ENCODE measurements at regions not wholly inside any gene's neighbourhood (a gene's known extent, or its start where the extent isn't known, plus 50 kb on each side); places are given as distances from the start of the nearest gene placed in this dataset.
"Not testable (repeated sequence)": the region's sequence is repeated elsewhere in the genome, so short reads cannot be mapped to it uniquely, and the experiment has no call there.

DNA sequence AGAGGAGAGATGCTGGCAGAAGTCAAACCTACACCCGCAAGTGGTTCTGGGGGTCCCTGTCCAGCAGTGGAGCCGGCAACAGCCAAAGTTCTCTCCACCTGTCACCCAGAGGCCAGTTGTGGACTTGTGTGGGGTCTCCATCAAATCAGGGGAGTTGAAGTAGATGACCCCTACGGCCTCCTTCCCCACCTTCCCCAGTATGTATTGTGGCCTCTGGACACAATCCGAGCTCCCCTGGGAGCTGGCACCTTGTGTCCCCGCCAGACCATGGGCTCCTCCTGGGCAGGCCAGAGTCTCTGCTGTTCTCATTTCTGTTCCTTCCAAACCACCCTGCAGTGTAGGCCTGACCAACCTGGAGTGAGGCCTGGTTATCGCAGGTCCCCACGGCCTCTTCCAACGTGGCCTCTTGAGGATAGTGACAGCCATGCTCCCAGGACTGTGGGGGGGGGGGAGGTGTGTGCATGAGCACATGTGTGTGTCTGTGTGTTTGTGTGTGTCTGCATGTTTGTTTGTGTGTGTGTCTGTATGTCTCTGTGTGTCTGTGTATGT is 246.4 kb downstream of the MATN1 start:
- no peak for DNase-seq

- no peak for DNase-seq
These were observed 246.9 kb downstream of the MATN1 start for GRCh38 chr1:30476476-30476875.

GRCh38 chr1:30475966-30476365 is 247.4 kb downstream of the MATN1 start:
- DNase-seq, result peak; percentile 35

DNA sequence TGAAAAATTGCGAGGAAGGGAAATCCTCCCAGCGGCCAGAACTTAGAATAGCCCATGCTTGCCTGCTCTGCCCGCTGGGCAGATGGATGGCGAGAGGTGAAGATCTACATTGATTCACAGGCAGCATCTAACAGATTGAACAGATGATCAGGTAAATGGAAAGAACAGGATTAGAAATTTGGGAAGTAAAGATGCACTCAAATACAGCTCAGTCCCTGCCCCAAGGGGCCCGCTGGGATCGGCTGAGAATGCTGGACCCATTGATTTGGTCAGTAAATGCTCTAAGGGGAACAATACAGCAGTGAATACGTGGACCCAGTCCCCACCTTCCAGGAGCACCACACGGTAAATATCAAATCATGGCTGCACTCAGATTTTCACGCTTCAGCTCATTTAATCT is 248.2 kb downstream of the MATN1 start:
- DNase-seq, result peak; percentile 17

DNA sequence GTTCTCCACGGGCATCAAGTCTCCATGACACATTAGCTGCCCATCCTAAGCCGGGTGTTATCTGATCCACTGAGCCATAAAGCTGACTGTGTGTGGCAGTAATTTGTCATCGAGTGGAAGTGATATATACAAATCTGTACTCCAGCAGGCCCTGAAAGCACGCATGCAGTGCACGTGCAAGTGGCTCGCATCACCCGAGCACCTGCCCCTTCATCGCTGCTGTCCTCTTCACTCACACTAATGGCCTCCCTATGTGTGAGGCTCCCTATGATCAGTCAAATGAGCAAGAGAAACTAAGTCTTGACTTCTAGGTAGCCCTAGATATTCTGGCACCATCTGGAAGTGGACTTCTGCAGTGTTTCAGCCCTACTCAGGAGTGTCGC is 248.6 kb downstream of the MATN1 start:
- peak; percentile 17 for DNase-seq

DNA sequence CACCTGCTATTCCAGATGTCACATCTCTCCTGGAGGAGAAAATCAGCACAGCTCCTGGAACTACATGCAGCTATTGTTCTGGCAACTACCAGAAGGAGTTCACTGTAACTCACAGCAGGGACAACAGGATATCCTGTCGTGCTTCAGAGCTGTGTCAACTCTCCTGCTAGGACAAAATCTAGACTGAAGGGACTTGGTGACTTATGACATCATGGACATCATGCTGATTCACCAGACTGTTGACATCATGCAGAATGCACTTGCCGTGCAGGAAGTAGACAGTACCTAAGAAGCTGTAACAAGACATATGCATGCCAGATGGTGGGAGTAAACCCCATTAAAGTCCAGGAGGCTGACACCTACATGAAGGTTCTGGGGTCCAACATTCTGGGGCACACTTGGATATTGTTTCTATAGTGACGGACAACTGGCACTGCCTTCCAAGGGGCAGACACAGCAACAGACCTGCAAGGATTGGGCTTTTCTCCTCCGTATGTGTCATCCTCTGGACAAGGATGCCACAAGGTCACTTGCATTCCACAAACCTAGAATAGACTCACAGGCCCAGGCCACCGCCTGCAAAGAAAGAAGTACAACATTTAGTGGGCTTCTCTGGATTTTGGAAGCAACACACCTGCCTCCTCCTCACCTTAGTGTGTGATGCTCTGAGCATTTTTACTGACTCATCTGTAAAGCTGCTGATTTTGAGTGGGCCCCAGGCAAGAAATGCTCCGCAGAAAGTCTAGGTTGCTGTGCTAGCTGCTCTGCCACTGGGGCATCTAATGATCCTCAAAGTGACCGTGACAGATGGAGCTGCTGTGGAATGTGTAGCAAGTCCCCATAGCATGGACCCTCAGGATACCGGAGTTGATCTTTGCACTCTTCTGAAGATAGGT is 249.2 kb downstream of the MATN1 start:
- DNase-seq, result peak; percentile 26

- no peak for DNase-seq
These were observed 250.9 kb downstream of the MATN1 start for GRCh38 chr1:30472526-30472925.

DNA sequence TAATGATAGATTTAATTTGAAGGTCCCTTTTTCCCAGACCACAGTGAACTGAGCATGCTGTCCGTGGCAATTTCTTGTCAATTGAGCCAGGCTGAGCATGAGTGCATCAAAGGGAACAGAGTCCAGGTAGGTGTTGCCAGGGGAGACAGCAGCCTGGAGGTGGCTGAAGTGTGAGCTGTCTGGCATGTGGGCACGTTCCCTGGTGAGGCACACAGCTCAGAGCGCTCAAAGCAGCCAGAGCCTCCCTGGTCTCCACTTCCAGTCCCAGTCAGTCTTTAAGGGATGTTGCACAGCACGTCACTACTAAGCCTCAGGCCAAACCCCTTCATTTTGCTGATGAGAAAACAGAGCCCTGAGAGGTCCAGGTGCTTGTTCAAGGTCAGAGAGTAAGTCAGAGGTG is 251.4 kb downstream of the MATN1 start:
- DNase-seq, result no peak

GRCh38 chr1:30471307-30471706 is 252.1 kb downstream of the MATN1 start:
- no peak for DNase-seq

DNA sequence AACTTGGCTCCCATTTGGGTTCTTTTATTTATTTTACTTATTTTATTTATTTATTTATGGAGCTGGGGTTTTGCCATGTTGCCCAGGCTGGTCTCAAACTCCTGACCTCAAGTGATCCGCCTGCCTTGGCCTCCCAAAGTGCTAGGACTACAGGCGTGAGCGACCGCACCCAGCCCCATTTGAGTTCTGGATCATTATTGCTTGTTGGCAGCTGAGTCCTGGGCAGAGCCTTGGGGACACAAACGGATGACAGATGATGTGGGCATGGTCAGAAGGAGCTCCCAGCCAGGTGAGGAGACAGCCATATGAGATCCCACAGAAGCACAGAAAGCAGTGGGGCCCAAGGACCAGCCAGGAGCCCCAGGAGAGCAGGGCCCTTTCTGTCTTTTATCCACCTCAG is 254.0 kb downstream of the MATN1 start:
- DNase-seq, result no peak

DNA sequence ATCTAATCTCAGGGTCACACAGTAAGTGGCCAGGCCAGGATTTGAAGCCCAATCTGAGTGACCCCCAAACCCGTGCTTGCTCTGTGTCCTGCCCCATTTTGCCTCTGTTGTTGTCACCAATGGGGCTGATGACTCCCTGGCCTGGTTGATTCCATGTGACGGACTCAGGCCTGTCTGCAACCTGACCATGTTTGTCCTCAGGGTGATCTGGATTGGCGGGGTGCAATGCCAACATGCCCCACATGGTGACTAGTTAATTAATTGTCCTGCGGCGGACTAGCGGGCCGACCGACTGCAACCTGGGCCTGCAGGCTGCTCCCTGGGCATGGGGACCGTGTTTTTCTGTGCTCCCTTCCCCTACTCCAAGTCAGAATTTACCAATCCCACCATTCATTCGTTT is 256.3 kb downstream of the MATN1 start:
- DNase-seq, result no peak

DNA sequence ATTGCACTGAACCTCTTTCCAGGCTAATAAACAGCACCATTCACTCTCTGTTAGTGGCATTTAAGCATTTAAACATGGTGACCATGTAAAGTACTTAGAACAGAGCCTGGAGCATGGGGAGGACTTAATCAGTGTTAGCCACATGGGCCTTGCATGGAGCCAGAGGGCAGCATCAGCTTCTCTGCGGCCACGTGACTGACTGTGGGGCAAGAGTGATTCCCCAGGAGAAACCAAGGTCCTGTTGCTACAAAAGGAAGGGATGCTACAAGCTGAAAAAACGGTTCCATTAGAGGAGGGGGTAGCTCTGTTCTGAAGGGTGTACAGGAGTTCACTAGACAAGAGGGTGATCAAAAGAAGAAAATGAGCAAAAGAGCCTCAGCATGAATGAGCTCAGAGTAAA is 256.8 kb downstream of the MATN1 start:
- DNase-seq, result no peak

- DNase-seq, result no peak
These were observed 257.4 kb downstream of the MATN1 start for GRCh38 chr1:30466026-30466425.

GRCh38 chr1:30465096-30465495 is 258.3 kb downstream of the MATN1 start:
- DNase-seq, result no peak

- DNase-seq, result no peak
These were observed 259.2 kb downstream of the MATN1 start for GRCh38 chr1:30464187-30464617.

GRCh38 chr1:30462826-30463425 is 260.5 kb downstream of the MATN1 start:
- DNase-seq, result no peak

GRCh38 chr1:30462166-30462565 is 261.2 kb downstream of the MATN1 start:
- no peak for DNase-seq

DNA sequence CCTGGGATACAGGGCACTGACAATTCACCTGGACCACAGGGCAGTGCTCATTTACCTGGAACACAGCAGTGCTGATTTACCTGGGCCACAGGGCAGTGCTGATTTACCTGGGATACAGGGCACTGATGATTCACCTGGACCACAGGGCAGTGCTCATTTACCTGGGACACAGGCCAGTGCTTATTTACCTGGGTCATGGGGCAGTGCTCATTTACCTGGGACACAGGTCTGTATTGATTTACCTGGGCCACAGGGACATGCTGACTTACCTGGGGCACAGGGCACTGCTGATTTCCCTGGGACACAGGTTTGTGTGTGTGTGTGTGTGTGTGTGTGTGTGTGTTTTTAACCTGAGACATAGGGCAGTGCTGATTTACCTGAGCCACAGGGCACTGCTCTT is 261.7 kb downstream of the MATN1 start:
- DNase-seq, result no peak

DNA sequence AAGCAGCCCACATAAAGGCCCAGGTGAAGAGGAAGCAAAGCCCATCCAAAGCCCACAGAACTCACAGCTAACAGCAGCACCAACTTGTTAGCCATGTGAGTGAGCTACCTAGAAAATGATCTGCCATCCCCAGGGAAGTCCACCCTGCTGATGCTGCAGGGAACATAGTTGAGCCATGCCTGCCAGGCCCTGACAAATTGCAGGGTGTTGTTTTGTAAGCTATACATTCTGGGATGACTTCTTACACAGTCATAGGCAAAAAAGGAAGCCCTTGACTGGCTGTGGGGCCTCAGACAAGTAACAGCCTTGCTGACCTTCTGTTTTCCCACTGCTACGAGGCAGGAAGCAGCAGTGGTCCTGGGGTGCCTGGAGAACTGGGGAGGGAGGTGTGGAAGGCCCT is 262.7 kb downstream of the MATN1 start:
- DNase-seq, result no peak

DNA sequence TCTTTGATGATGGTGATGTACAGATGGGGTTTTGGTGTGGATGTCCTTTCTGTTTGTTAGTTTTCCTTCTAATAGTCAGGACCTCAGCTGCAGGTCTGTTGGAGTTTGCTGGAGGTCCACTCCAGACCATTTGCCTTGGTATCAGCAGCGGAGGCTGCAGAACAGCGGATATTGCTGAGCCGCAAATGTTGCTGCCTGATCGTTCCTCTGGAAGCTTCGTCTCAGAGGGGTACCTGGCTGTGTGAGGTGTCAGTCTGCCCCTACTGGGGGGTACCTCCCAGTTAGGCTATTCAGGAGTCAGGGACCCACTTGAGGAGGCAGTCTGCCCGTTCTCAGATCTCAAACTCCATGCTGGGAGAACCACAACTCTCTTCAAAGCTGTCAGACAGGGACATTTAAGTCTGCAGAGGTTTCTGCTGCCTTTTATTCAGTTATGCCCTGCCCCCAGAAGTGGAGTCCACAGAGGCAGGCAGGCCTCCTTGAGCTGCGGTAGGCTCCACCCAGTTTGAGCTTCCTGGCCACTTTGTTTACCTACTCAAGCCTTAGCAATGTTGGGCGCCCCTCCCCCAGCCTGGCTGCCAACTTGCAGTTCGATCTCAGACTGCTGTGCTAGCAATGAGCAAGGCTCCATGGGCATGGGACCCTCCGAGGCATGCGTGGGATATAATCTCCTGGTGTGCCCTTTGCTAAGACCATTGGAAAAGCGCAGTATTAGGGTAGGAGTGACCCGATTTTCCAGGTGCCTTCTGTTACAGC is 264.5 kb downstream of the MATN1 start:
- not testable (repeated sequence) for DNase-seq

- no peak for DNase-seq
These were observed 270.5 kb downstream of the MATN1 start for GRCh38 chr1:30452925-30453324.

GRCh38 chr1:30452170-30452569 is 271.2 kb downstream of the MATN1 start:
- no peak for DNase-seq

- peak; percentile 30 for DNase-seq
These were observed 271.8 kb downstream of the MATN1 start for GRCh38 chr1:30451532-30452125.

Data from activated CD8-positive, alpha-beta memory T cell treated with anti-CD3 and anti-CD28 coated beads for 24 hours (primary cell).